GM18873 (cell line): ENCODE measurements at regions not wholly inside any gene's neighbourhood (a gene's known extent, or its start where the extent isn't known, plus 50 kb on each side); places are given as distances from the start of the nearest gene placed in this dataset.

Experiments
- ATAC-seq: cut with Tn5 transposase; IDR thresholded peaks from one replicate; pipeline ENCODE4 v1.9.1; 2021; ENCODE audit warnings: mild to moderate bottlenecking, moderate library complexity, moderate number of reproducible peaks; ENCODE audit not compliant: unreplicated experiment, low FRiP score

DNA sequence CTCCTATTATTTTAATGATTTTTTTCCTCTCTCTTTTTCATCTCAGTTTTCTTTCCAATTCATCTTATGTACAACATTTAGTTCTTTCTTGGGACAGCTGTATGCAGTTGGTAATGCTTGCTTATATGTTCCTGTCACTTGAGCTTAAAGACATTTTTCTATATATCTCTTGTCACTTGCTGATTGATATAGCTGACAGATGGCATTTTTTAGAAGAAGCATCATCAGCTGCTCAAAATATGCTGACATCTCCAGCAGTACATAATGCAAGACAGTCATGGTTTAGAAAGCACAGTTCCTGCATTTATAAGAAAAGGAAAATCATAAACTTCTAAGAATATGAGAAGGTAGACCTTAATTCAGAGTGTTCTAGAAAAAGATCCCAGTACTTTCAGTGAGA, 56.5 kb downstream of the DCAF8L1 start:
- ATAC-seq = no peak

- no peak for ATAC-seq
These were observed 57.0 kb downstream of the DCAF8L1 start for GRCh38 chrX:27924261-27924660.

DNA sequence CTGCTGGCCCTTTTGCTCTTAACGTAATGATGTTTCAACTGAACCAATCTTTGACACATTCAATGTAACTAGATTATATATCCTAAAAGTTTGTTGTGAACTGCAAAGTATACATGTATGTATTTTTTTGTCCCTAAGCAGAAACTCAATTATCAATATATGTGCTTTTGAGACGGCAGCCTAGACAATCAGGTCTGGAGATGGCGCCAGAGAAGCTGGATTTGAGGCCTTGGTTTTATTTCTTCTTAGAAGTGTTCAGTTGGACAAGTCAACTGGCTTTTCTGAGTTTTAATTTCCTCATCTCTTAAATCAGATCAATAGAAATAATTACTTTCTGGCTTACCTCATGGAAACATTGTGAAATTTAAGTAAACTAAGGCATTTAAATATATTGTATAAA, 62.5 kb downstream of the DCAF8L1 start:
- ATAC-seq = no peak

- ATAC-seq = no peak
These were observed 63.3 kb downstream of the DCAF8L1 start for GRCh38 chrX:27917713-27918500.

DNA sequence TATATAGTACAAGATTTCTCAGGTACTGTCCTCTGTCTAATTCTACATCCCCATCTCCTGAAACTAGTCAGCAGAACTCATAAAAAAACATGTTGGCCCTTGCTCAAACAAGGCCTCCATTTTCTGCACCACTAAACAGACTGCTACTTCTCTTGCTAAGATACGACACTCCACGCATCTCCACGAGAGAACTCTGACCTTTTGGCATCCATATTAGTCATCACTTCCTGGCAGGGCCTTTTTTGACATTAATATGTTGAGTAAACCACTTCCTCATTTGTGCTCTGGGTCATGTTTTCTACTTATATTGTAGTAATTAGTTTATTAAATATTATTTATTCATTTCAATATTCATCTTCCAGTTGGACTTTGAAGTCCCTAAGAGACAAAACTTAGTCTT, 65.6 kb downstream of the DCAF8L1 start:
- ATAC-seq = peak; percentile 82

DNA sequence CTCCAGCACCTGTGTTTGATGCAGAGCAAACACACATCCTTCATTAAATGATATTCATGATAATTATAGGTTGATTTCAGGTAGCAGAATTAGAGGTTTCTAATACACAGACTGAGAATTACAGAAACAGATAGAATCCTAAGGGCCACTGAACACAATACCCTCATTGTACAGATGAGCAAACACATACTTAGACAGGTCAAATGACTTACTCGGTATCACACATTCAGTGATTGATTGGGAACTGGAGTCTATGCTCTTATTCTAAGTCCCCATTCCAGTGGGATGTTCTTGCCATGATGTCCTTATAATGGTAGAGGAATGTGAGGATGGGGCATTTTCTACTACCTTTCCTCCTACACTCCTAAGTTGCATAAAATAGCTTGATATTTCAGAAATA, 70.8 kb downstream of the DCAF8L1 start:
- ATAC-seq = no peak

DNA sequence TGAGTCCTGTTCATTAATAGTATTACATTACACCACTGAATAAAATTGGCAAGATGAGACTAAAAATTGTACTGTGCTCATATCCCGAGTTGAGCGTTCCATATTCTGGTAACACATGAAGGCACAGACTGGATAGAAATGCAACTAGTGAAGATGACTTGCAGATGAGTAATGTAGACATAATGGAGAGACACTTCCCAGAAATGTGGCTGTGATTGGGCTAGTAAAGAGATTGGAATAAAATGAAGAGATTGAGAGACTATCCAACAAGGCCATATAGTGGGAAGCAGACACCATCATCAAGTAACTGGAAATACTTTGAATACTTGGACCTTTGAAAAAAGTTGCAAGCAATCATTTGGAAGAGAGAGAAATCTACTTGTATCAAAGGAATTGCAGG, 77.3 kb downstream of the DCAF8L1 start:
- ATAC-seq = no peak

DNA sequence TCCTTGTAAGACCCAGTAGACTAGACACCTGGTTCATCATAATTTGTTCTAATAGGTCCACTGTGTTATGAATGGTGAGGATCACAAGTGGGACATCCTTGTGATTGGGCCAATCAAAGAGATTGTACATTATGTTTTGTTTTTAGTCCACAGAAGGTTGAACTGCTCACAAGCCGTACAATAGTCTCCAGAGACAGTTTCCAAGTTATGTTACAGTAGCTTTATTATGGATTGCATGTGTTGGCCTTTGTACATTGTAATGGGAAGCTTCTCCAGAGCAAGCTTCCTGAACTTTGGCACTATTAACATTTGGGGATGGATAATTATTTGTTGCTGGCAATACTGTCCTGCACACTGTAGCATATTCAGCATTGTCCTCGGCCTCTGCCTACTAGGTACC, 86.1 kb downstream of the MAGEB10 start:
- ATAC-seq = no peak

DNA sequence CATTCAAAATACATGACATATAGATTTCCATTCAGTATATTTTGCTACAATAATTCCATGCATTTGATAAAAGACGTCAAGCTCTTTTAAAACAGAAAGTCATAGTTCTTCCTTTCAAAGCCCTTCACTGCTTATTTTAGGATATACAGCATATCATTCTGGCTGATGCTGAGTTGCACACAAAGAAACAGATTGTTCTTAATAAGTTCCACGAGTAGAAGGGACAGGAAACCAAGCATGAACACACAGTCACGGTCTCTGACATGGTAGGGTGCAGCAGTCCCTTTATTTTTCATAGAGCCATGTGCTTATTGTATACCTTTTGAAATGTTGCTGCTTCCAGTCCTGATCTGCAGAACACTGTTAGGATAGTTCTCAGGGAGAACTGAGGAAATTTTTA, 85.4 kb downstream of the MAGEB10 start:
- no peak for ATAC-seq

DNA sequence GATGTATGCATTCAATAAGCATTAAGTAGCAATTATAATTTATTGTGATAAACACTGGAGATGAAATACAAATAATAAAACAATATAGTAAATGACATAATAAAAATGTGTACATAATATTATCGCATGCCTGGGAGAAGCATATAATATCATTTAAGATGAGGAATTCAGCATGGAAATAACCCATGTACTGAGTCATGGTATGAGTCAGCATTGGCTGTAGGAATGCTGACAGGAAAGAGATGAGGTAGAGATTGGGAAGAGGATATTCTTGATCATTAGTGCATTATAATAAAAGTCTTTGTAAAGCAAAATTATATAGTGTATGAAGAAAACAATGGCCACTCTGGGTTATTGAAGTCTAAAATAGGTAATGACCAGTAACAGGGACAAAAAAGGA, 82.8 kb downstream of the MAGEB10 start:
- ATAC-seq = no peak

- ATAC-seq = no peak
These were observed 82.1 kb downstream of the MAGEB10 start for GRCh38 chrX:27889878-27890277.

- ATAC-seq = no peak
These were observed 76.9 kb downstream of the MAGEB10 start for GRCh38 chrX:27884654-27885053.

DNA sequence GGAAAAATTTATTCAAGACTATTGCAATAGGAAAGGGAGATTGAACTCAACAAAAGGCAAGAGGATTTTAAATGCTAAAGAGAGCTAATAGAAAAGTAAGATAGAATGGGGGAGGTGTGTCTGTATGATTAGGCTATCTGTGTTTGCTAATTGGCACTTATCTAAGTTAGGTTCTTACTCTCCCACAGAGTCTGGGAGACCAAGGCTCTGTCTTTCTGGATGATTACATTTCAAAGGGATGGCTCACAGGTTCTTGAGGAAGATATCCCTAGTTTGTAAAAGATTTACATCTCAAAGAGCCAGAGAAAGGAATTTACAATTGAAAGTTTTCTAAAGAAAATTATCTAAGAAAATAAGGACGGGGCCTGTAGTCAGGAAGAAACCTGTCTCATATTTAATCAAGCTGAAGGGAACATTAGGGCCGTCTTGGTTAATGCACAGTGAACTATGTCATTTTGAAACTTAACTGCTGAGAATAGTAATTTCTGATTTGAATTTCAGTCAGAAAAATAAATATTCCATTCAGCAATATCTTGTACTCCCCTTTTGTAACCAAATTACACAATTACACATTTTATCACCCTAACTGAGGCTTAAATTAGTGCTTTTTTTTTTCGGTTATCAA, 75.8 kb downstream of the MAGEB10 start:
- no peak for ATAC-seq

- ATAC-seq = no peak
These were observed 74.9 kb downstream of the MAGEB10 start for GRCh38 chrX:27882695-27883094.

DNA sequence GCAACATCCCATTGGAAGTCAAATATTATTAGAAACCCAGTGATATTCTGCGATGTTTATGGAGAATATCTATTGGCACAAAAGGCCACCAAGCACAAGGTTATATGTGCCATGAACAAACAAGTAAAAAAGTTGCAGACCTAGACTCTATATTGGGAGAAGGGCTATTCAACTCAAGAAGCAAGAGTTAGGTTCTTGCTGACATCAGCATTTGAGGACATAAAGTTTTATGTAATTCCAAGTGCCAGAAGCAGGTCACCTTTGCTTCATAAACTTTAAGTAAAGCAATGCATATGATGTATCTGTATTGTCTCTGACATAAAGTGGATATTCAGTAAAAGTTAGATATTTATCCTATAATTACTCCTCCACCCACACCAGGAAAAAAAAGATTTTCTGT, 71.1 kb downstream of the MAGEB10 start:
- ATAC-seq = no peak
